ENCODE measurements at regions not wholly inside any gene's neighbourhood (a gene's known extent, or its start where the extent isn't known, plus 50 kb on each side); places are given as distances from the start of the nearest gene placed in this dataset.
"Not testable (repeated sequence)": the region's sequence is repeated elsewhere in the genome, so short reads cannot be mapped to it uniquely, and the experiment has no call there.

GRCh38 chr6:8652710-8653109 is 217.4 kb upstream of the SLC35B3 start:
- DNase-seq (ENCODE audit: extremely low spot score, insufficient read length, low read depth) (no peak), FAIRE-seq (no peak)

GRCh38 chr6:8651998-8652397 is 216.7 kb upstream of the SLC35B3 start:
- no peak for FAIRE-seq
- DNase-seq (ENCODE audit: extremely low spot score, insufficient read length, low read depth): no peak

DNA sequence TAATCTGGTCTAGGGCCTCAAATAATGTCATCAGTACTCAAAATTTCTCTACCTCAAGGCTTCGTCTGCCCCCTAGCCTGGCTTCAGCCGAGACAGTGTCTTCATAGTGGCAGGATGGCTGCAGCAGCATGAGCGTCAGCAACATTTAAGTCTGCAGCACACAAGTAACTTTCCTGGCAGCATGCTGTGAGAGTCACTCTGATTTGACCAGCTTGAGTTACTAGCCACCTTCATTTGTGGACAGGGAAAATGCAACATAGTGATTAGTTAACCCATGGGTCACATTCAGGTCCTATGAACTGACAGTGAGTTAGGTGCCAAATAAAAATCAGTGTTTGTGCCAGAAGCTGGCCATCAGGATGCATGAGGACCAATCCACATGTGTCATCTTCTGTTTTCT is 209.9 kb upstream of the SLC35B3 start:
- FAIRE-seq (no peak), DNase-seq (ENCODE audit: extremely low spot score, insufficient read length, low read depth) (no peak)

GRCh38 chr6:8644306-8644705 is 209.0 kb upstream of the SLC35B3 start:
- DNase-seq (ENCODE audit: extremely low spot score, insufficient read length, low read depth): no peak

GRCh38 chr6:8642854-8643253 is 207.5 kb upstream of the SLC35B3 start:
- FAIRE-seq (no peak), DNase-seq (ENCODE audit: extremely low spot score, insufficient read length, low read depth) (no peak)

More at GRCh38 chr6:8644306-8644705, 209.0 kb upstream of the SLC35B3 start:
- FAIRE-seq: no peak

- FAIRE-seq (no peak), DNase-seq (ENCODE audit: extremely low spot score, insufficient read length, low read depth) (no peak)
These were observed 206.8 kb upstream of the SLC35B3 start for GRCh38 chr6:8642131-8642530.

- FAIRE-seq (no peak), DNase-seq (ENCODE audit: extremely low spot score, insufficient read length, low read depth) (no peak)
These were observed 204.7 kb upstream of the SLC35B3 start for GRCh38 chr6:8639928-8640649.

- FAIRE-seq (no peak), DNase-seq (ENCODE audit: extremely low spot score, insufficient read length, low read depth) (no peak)
These were observed 202.7 kb upstream of the SLC35B3 start for GRCh38 chr6:8637896-8638597.

DNA sequence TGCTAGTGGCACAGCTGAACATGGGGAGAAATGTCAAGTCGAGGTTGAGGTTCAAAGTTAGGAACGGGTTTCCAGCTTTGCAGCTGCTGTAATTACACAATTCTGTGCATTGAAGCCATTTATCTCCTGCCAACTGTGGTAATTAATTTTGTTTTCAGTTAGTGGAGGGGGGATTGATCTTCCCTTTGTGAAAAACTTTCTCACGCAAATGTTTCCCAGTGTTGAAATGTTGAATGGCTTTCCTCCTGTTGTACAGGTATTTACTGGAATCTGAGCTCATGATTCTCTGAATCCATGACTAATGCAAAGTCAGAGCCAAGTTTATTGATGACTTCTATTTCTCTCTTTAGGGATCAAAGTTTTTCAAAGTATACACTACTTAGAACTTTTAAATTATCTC is 198.4 kb upstream of the SLC35B3 start:
- FAIRE-seq: no peak
- DNase-seq (ENCODE audit: extremely low spot score, insufficient read length, low read depth): no peak

- FAIRE-seq (no peak), DNase-seq (ENCODE audit: extremely low spot score, insufficient read length, low read depth) (no peak)
These were observed 193.4 kb upstream of the SLC35B3 start for GRCh38 chr6:8628736-8629135.

DNA sequence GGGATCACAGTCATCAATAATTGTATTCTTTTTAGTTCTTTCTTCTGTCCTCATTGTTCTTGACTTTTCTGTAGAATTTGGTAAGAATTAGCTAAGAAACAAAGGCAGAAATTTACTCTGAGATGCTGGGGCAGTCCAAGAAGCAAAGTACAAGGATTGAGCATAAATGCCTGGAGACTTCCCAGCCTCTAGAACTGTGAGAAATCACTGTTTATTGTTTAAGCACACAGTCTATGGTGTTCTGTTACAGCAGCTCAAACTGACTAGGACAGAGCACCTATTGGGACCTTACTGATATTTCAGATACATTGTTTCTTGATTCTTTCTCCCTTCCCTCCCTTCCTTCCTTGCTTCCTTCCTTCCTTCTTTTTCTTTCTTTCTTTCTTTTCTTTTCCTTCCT is 192.7 kb upstream of the SLC35B3 start:
- DNase-seq (ENCODE audit: extremely low spot score, insufficient read length, low read depth) (no peak), FAIRE-seq (no peak)

GRCh38 chr6:8627085-8627861 is 191.9 kb upstream of the SLC35B3 start:
- DNase-seq (ENCODE audit: extremely low spot score, insufficient read length, low read depth) (no peak), FAIRE-seq (no peak)

GRCh38 chr6:8624665-8625064 is 189.3 kb upstream of the SLC35B3 start:
- DNase-seq (ENCODE audit: extremely low spot score, insufficient read length, low read depth) (no peak), FAIRE-seq (no peak)

GRCh38 chr6:8623441-8623840 is 188.1 kb upstream of the SLC35B3 start:
- no peak for FAIRE-seq

GRCh38 chr6:8619853-8620252 is 184.5 kb upstream of the SLC35B3 start:
- DNase-seq (ENCODE audit: extremely low spot score, insufficient read length, low read depth): no peak
- no peak for FAIRE-seq

More at GRCh38 chr6:8623441-8623840, 188.1 kb upstream of the SLC35B3 start:
- no peak for DNase-seq (ENCODE audit: extremely low spot score, insufficient read length, low read depth)

DNA sequence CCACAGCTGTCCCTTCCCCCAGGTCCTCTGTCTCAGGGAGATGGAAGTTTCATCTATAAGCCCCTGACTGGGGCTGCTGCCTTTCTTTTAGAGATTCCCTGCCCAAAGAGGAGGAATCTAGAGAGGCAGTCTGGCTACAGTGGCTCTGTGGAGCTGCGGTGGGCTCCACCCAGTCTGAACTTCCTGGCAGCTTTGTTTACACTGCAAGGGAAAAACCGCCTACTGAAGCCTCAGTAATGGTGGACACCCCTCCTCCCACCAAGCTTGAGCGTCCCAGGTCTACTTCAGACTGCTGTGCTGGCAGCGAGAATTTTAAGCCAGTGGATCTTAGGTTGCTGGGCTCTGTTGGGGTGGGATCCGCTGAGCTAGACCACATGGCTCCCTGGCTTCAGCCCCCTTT is 184.1 kb upstream of the SLC35B3 start:
- not testable (repeated sequence) for FAIRE-seq; DNase-seq (ENCODE audit: extremely low spot score, insufficient read length, low read depth)

DNA sequence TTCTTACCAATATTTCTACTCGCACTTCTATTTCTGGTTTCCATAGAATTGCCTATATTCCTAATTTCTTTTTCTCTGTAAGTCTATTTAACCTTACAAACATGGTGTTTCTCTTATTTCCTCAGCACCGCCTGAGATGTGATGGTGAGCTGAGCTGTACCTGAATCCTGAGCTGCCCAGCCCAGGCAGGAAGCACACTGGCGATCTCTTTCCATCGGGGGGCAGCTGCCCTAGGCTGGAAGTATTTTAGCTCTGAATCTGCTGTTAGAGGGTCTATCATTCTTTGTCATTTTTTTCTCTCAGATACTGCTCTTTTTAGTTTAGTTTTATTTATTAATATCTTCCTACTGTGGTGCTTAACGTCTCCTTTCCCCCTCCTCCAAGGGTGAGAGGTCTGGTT is 173.4 kb upstream of the SLC35B3 start:
- no peak for DNase-seq (ENCODE audit: extremely low spot score, insufficient read length, low read depth)
- FAIRE-seq: no peak

DNA sequence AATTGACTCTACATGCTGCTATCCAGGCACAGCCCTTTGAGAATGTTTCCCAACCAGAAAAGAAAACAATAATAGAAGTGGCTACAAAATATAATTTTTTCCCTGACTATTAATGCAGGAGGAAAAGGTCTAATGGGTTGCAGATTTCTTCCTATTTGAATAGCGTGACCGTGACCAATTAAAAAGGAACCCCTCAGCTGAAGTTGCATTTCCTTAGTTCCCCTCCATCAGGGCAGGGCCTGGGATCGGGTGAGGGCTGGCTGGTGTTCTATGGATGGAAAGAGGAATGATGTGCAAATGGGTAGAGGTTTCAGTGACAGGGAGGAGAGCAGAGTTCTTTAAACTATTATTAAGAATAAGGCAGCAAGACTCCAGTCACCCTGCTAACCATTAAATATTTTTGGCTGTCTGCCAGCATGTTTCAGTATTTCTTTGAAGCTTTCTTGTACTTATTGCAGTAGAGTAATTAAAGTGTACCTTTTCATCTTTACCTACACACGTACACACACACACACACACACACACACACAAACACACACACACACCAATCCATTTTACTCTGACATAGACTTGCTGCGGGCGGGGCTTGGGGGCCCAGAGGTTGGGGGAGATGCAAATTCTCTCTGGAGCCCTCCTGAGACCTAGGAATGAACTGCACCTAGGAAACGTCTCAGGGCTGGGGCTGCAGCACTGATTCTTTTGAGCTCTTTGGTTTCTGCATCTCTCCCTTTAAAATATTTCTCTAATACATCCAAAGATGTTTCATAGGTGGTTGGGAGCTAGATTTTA is 154.8 kb upstream of the SLC35B3 start:
- FAIRE-seq (no peak), DNase-seq (ENCODE audit: extremely low spot score, insufficient read length, low read depth) (no peak)

DNA sequence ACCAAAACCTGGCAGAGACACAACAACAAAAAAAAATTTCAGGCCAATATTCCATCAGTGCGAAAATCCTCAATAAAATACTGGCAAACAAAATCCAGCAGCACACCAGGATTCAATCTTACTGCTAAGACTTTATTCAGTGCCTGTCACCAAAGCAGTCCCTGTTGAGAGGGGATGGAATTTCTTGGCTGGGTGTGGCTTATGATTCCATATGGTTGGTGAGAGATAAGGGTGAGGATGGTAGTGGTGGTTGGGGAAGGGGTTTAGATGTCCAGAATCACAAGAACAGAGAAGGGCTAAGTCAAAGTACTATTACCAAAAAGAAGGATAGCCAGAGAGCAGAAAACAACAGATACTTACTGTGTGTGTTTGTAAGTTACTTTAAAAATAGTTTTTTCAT is 152.8 kb upstream of the SLC35B3 start:
- DNase-seq (ENCODE audit: extremely low spot score, insufficient read length, low read depth) (no peak), FAIRE-seq (no peak)

DNA sequence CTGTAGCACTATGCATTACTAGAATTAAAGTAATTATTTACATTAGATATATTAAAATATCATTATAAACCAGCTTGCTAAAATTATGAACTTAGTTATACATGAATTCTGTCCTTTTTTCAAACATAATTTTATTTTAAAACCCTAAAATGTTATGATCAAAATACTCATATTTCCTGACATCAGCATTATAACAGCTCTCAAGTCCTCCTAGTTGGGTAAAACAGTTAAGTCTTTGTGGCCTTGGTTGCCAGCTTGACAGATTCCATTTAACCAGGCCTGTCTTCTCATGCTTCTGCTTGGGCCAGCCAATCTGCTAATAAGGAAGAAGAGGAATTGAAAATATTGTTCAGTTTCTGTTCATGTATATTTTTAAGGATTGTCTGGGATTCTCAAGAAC is 147.9 kb upstream of the SLC35B3 start:
- no peak for DNase-seq (ENCODE audit: extremely low spot score, insufficient read length, low read depth)
- no peak for FAIRE-seq

Measured in GM18507 (cell line).